ENCODE measurements at regions not wholly inside any gene's neighbourhood (a gene's known extent, or its start where the extent isn't known, plus 50 kb on each side); places are given as distances from the start of the nearest gene placed in this dataset.

- TF ChIP-seq CTCF (IDR thresholded peaks at IDR 0.05; ENCODE audit: insufficient read depth, missing control alignments), result no peak
- no peak for DNase-seq (ENCODE audit: insufficient read length, low spot score)
- no peak for FAIRE-seq
These were observed 177.4 kb upstream of the HS3ST1 start for GRCh38 chr4:11606078-11606477.

GRCh38 chr4:11605597-11605996 lies 176.9 kb upstream of the HS3ST1 start:
- FAIRE-seq (no peak), DNase-seq (ENCODE audit: insufficient read length, low spot score) (no peak)
- no peak for TF ChIP-seq CTCF (IDR thresholded peaks at IDR 0.05; ENCODE audit: insufficient read depth, missing control alignments)

DNA sequence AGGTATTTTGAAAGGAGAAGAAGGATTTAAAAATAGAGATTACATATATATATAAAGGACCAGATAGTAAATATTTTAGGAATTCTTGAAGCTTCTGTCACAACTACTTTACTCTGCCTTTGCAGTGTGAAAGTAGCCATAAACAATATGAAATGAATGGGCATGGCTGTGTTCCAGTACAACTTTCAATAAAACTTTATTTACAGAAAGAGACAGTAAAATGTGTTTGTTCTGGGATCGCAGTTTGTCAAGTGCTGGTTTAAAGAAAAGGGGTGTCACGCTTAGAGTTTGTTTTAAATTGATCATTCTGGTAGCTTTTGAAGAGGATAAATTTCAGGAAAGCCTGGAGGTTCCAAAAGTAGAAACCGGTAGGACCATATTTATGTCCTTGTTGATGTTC lies 176.1 kb upstream of the HS3ST1 start:
- no peak for TF ChIP-seq CTCF (IDR thresholded peaks at IDR 0.05; ENCODE audit: insufficient read depth, missing control alignments)
- DNase-seq (ENCODE audit: insufficient read length, low spot score), result no peak
- FAIRE-seq, result no peak

DNA sequence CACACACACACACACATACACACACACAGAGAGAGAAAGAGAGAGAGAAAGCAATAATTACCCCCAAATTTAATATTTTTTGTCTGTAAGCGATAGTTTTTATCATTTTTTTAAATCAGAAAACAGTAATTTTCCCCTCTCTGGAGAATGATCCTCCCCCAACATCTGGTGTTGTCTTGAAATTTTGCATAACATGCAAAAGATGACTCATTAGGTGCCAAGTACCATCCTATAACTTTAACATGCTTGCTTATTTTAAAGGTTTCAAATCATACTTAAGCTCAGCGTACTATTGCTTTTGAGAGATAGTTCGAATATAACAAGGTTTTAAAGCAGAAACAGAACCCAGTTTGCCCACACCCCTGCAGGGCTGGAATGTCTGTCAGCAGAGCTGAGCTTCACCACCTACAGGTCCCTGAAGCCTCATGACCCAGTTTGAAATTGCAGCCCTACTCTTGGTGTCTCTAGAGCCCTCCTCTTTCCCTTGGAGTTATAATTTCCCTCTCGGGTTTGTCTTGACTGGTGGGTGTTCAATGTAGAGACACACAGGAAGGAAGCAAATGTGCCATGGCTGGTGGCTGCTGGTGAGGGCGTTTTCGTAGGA lies 175.0 kb upstream of the HS3ST1 start:
- DNase-seq (ENCODE audit: insufficient read length, low spot score) (no peak), FAIRE-seq (no peak)

GRCh38 chr4:11602606-11603340 lies 174.1 kb upstream of the HS3ST1 start:
- DNase-seq (ENCODE audit: insufficient read length, low spot score), result no peak
- FAIRE-seq, result no peak
- no peak for TF ChIP-seq CTCF (IDR thresholded peaks at IDR 0.05; ENCODE audit: insufficient read depth, missing control alignments)

More for the DNA sequence above, 175.0 kb upstream of the HS3ST1 start:
- TF ChIP-seq CTCF (IDR thresholded peaks at IDR 0.05; ENCODE audit: insufficient read depth, missing control alignments), result no peak

DNA sequence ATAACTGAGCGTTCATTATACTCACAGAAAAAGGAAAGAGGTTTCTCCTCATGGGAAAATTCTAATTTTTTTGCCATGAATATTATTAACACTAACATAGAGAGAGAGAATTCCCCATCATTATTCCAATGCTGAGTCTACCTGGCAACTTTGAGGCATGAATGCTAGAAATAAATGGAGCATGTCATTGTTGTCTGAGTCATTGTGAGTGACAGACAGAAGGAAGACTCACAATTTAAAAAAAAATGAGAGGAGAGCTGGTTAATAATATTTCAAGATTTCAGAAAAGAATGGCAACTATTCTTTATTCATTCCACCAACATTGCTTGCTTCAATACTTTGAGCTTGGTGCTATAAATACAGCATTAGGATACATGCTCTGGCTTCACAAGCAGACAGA lies 170.4 kb upstream of the HS3ST1 start:
- DNase-seq (ENCODE audit: insufficient read length, low spot score), result no peak
- no peak for FAIRE-seq
- TF ChIP-seq CTCF (IDR thresholded peaks at IDR 0.05; ENCODE audit: insufficient read depth, missing control alignments), result no peak

- no peak for TF ChIP-seq CTCF (IDR thresholded peaks at IDR 0.05; ENCODE audit: insufficient read depth, missing control alignments)
- DNase-seq (ENCODE audit: insufficient read length, low spot score) (no peak), FAIRE-seq (no peak)
These were observed 169.9 kb upstream of the HS3ST1 start for GRCh38 chr4:11598591-11598990.

All from D721Med (cell line).